Islet precursor cell (in vitro differentiated cells): ENCODE measurements at regions not wholly inside any gene's neighbourhood (a gene's known extent, or its start where the extent isn't known, plus 50 kb on each side); places are given as distances from the start of the nearest gene placed in this dataset.

ENCODE experiments used
- DNase-seq: peaks from one replicate; pipeline ENCODE4 v3.0.0-alpha.2; 2018

- DNase-seq, result no peak
Measured at GRCh38 chr3:963255-963654, 129.6 kb upstream of the CNTN6 start.

GRCh38 chr3:963755-964154, 129.1 kb upstream of the CNTN6 start:
- peak; percentile 57 for DNase-seq

GRCh38 chr3:965826-966225, 127.0 kb upstream of the CNTN6 start:
- no peak for DNase-seq

GRCh38 chr3:966341-966740, 126.5 kb upstream of the CNTN6 start:
- no peak for DNase-seq

GRCh38 chr3:973340-973739, 119.5 kb upstream of the CNTN6 start:
- no peak for DNase-seq

GRCh38 chr3:976006-976405, 116.8 kb upstream of the CNTN6 start:
- no peak for DNase-seq

GRCh38 chr3:981156-981555, 111.7 kb upstream of the CNTN6 start:
- no peak for DNase-seq

GRCh38 chr3:988785-989184, 104.0 kb upstream of the CNTN6 start:
- DNase-seq, result no peak

- DNase-seq, result no peak
Measured at GRCh38 chr3:992871-993270, 100.0 kb upstream of the CNTN6 start.

GRCh38 chr3:1002010-1002409, 90.8 kb upstream of the CNTN6 start:
- DNase-seq, result no peak

GRCh38 chr3:1007866-1008265, 85.0 kb upstream of the CNTN6 start:
- peak; percentile 66 for DNase-seq

- no peak for DNase-seq
Measured at GRCh38 chr3:1010228-1010627, 82.6 kb upstream of the CNTN6 start.

- no peak for DNase-seq
Measured at GRCh38 chr3:1015826-1016225, 77.0 kb upstream of the CNTN6 start.

GRCh38 chr3:1017870-1018269, 75.0 kb upstream of the CNTN6 start:
- DNase-seq, result no peak

- no peak for DNase-seq
Measured at GRCh38 chr3:1019157-1019556, 73.7 kb upstream of the CNTN6 start.

- DNase-seq, result no peak
Measured at GRCh38 chr3:1026395-1026794, 66.4 kb upstream of the CNTN6 start.

GRCh38 chr3:1036207-1036826, 56.5 kb upstream of the CNTN6 start:
- DNase-seq, result no peak

GRCh38 chr3:1037631-1038030, 55.2 kb upstream of the CNTN6 start:
- DNase-seq, result no peak
